Karpas-422 (cell line): ENCODE measurements at regions not wholly inside any gene's neighbourhood (a gene's known extent, or its start where the extent isn't known, plus 50 kb on each side); places are given as distances from the start of the nearest gene placed in this dataset.
"Not testable (repeated sequence)": the region's sequence is repeated elsewhere in the genome, so short reads cannot be mapped to it uniquely, and the experiment has no call there.

ENCODE experiments used
- DNase-seq: peaks from one replicate; pipeline ENCODE4 v3.0.0-alpha.2; 2015
- H2AFZ ChIP-seq: fragments of 200-600 bp; sonication (generic); 2 replicates; pipeline ENCODE4 v1.6.1; 2014; ENCODE audit warnings: antibody characterized with exemption, low read length, mixed read lengths
- H3K27ac ChIP-seq: fragments of 200-600 bp; sonication (generic); 2 replicates; pipeline ENCODE4 v1.5.1; 2014; ENCODE audit warnings: mild to moderate bottlenecking, low read length, moderate library complexity
- H3K27me3 ChIP-seq: fragments of 200-600 bp; sonication (generic); 2 replicates; pipeline ENCODE4 v1.6.1; 2014; ENCODE audit warnings: low read length, mixed read lengths
- H3K36me3 ChIP-seq: fragments of 200-600 bp; sonication (generic); 2 replicates; pipeline ENCODE4 v1.6.1; 2014; ENCODE audit warnings: low read length, mixed read lengths; ENCODE audit not compliant: insufficient read depth
- H3K4me1 ChIP-seq: fragments of 200-600 bp; sonication (generic); 2 replicates; pipeline ENCODE4 v1.6.1; 2014; ENCODE audit warnings: mild to moderate bottlenecking, low read length, mixed read lengths
- H3K4me2 ChIP-seq: fragments of 200-600 bp; sonication (generic); 2 replicates; pipeline ENCODE4 v1.6.1; 2014; ENCODE audit warnings: low read length, low read depth, mild to moderate bottlenecking; ENCODE audit not compliant: poor library complexity, severe bottlenecking
- H3K4me3 ChIP-seq: fragments of 200-600 bp; sonication (generic); 2 replicates; pipeline ENCODE4 v1.5.1; 2014; ENCODE audit warnings: mild to moderate bottlenecking, antibody characterized with exemption, low read length, mixed read lengths
- H3K79me2 ChIP-seq: fragments of 200-600 bp; sonication (generic); 2 replicates; pipeline ENCODE4 v1.6.1; 2014; ENCODE audit warnings: mild to moderate bottlenecking, low read length, mixed read lengths
- H3K9ac ChIP-seq: fragments of 200-600 bp; sonication (generic); 2 replicates; pipeline ENCODE4 v1.6.0; 2014; ENCODE audit warnings: low read length
- H3K9me2 ChIP-seq: fragments of 200-600 bp; sonication (generic), shearing (Covaris generic); replicated peaks from 2 replicates; pipeline ENCODE4 v1.6.0; 2014; ENCODE audit warnings: mild to moderate bottlenecking, low read length, moderate library complexity; ENCODE audit not compliant: insufficient read depth
- H3K9me3 ChIP-seq: fragments of 300-700, 200-600 bp; sonication (generic); 2 replicates; pipeline ENCODE4 v1.6.1; 2014; ENCODE audit warnings: low read length, mixed read lengths
- H4K20me1 ChIP-seq: fragments of 200-600 bp; sonication (generic); 2 replicates; pipeline ENCODE4 v1.6.1; 2014; ENCODE audit warnings: mild to moderate bottlenecking, antibody characterized with exemption, low read length, low read depth; ENCODE audit not compliant: insufficient read depth

GRCh38 chr20:53809217-53809616, 215.6 kb upstream of the ZNF217 start:
- no peak overlapping the region for H3K4me3 ChIP-seq
- H3K4me2 ChIP-seq, result no peak overlapping the region
- no peak overlapping the region for H3K27ac ChIP-seq
- no peaks in the 10 kb centered on the region for H3K27me3 ChIP-seq
- H4K20me1 ChIP-seq, result no peaks in the 10 kb centered on the region
- H3K9me2 ChIP-seq, result no peaks in the 10 kb centered on the region
- DNase-seq, result no peak
- no peak overlapping the region for H3K9ac ChIP-seq
- no peaks in the 10 kb centered on the region; the same call in 1 of the 2 replicates for H3K9me3 ChIP-seq
- no peaks in the 10 kb centered on the region for H3K36me3 ChIP-seq
- no peak overlapping the region for H2AFZ ChIP-seq
- no peaks in the 10 kb centered on the region for H3K79me2 ChIP-seq
- H3K4me1 ChIP-seq, result no peaks in the 10 kb centered on the region

DNA sequence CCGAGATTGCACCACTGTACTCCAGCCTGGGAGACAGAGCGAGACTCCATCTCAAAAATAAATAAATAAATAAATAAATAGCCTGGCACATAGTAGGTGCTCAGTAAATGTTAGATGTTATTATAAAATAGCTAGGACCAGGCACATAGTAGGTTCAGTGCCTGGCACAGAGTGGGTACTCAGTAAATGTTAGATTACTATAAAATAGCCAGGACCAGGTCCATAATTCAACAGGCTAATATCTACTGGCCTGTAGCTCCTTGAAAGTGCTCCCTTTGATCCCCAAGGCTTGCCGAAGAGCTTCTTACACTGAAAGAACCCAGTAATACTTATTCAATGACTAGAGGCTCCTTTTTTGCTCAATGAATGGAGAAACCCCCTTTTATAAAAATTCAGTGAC, 215.1 kb upstream of the ZNF217 start:
- Histone ChIP-seq H4K20me1 (no peaks in the 10 kb centered on the region), H3K4me1 (no peaks in the 10 kb centered on the region), H3K9ac (no peak overlapping the region), H3K27ac (no peak overlapping the region), H3K79me2 (no peaks in the 10 kb centered on the region), H3K9me2 (no peaks in the 10 kb centered on the region), H2AFZ (no peak overlapping the region), H3K27me3 (no peaks in the 10 kb centered on the region), H3K36me3 (no peaks in the 10 kb centered on the region), H3K9me3 (no peaks in the 10 kb centered on the region; the same call in 1 of the 2 replicates), H3K4me2 (no peak overlapping the region), H3K4me3 (no peak overlapping the region)
- DNase-seq, result no peak

GRCh38 chr20:53808302-53808701, 214.7 kb upstream of the ZNF217 start:
- H3K27me3 ChIP-seq, H3K9me2 ChIP-seq, H3K79me2 ChIP-seq, H3K4me1 ChIP-seq, H3K4me3 ChIP-seq, H4K20me1 ChIP-seq, H3K9ac ChIP-seq, H3K36me3 ChIP-seq, H3K27ac ChIP-seq, H2AFZ ChIP-seq, H3K9me3 ChIP-seq, H3K4me2 ChIP-seq, DNase-seq: not testable (repeated sequence)

DNA sequence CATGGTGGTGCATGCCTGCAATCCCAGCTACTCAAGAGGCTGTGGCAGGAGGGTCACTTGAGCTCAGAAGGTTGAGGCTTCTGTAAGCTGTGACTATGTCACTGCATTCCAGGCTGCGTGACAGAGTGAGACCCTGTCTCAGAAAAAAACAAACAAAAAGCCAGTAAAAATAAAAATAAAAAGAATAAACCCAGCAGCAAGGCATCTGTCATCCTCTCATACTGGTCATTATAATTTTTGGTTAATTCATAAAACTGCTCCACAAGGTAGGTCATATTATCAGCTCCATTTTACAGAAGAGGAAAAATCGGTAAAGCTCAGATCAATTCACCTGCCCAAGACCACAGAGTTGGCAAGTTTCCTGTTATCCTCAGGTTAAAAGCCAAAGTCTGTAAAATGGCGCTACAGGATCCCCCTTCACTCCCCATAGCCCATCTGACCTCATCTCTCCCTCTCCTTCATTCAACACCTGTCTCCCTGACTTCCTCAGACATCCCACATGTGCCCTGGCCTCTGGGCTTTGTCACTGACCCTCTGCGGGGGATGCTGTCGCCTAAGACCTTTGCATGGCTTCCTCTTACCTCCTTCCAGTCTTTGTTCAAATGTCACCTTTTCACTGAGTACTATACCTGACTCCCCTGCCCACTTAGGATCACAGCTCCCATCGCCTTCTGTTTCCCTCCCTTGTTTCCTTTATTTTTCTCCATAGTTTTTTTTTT, 213.2 kb upstream of the ZNF217 start:
- Histone ChIP-seq H3K4me2 (no peak overlapping the region), H3K9ac (no peak overlapping the region), H3K27me3 (no peaks in the 10 kb centered on the region), H3K4me1 (no peaks in the 10 kb centered on the region), H2AFZ (no peak overlapping the region), H3K36me3 (no peaks in the 10 kb centered on the region), H3K27ac (no peak overlapping the region), H3K9me2 (no peaks in the 10 kb centered on the region), H4K20me1 (no peaks in the 10 kb centered on the region), H3K4me3 (no peak overlapping the region), H3K79me2 (no peaks in the 10 kb centered on the region), H3K9me3 (no peaks in the 10 kb centered on the region; the same call in 1 of the 2 replicates)
- no peak for DNase-seq

- DNase-seq, result no peak
- no peaks in the 10 kb centered on the region for H4K20me1 ChIP-seq
- no peaks in the 10 kb centered on the region for H3K36me3 ChIP-seq
- H3K9ac ChIP-seq, result no peak overlapping the region
- H3K4me1 ChIP-seq, result no peaks in the 10 kb centered on the region
- H3K27ac ChIP-seq, result no peak overlapping the region
- H3K9me2 ChIP-seq, result no peaks in the 10 kb centered on the region
- H3K79me2 ChIP-seq, result no peaks in the 10 kb centered on the region
- H3K4me3 ChIP-seq, result no peak overlapping the region
- no peaks in the 10 kb centered on the region; the same call in 1 of the 2 replicates for H3K9me3 ChIP-seq
- H3K27me3 ChIP-seq, result no peaks in the 10 kb centered on the region
- no peak overlapping the region for H2AFZ ChIP-seq
- H3K4me2 ChIP-seq, result no peak overlapping the region
Measured at GRCh38 chr20:53805895-53806384, 212.3 kb upstream of the ZNF217 start.

GRCh38 chr20:53804920-53805894, 211.6 kb upstream of the ZNF217 start:
- Histone ChIP-seq H3K9ac (no peak overlapping the region), H2AFZ (no peak overlapping the region), H3K27ac (no peak overlapping the region), H3K36me3 (no peaks in the 10 kb centered on the region), H3K4me3 (no peak overlapping the region), H3K4me1 (no peaks in the 10 kb centered on the region), H3K9me3 (peaks cover 3% of the 10 kb centered on the region; the same call in 1 of the 2 replicates), H3K27me3 (no peaks in the 10 kb centered on the region), H3K9me2 (no peaks in the 10 kb centered on the region), H3K79me2 (no peaks in the 10 kb centered on the region), H3K4me2 (no peak overlapping the region), H4K20me1 (no peaks in the 10 kb centered on the region)
- DNase-seq, result no peak

DNA sequence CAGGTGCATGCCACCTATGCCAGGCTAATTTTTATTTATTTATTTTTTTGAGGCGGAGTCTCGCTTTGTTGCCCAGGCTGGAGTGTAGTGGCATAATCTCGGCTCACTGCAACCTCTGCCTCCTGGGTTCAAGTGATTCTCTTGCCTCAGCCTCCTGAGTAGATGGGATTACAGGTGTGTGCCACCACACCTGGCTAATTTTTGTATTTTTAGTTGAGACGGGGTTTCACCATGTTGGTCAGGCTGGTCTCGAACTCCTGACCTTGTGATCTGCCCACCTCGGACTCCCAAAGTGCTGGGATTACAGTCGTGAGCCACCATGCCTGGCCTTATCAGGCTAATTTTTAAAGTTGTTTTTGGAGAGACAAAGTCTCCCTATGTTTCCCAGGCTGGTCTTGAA, 210.7 kb upstream of the ZNF217 start:
- DNase-seq, H3K27ac ChIP-seq, H3K4me3 ChIP-seq, H4K20me1 ChIP-seq, H3K4me2 ChIP-seq, H3K27me3 ChIP-seq, H2AFZ ChIP-seq, H3K9me3 ChIP-seq, H3K9me2 ChIP-seq, H3K36me3 ChIP-seq, H3K4me1 ChIP-seq, H3K79me2 ChIP-seq, H3K9ac ChIP-seq: not testable (repeated sequence)

DNA sequence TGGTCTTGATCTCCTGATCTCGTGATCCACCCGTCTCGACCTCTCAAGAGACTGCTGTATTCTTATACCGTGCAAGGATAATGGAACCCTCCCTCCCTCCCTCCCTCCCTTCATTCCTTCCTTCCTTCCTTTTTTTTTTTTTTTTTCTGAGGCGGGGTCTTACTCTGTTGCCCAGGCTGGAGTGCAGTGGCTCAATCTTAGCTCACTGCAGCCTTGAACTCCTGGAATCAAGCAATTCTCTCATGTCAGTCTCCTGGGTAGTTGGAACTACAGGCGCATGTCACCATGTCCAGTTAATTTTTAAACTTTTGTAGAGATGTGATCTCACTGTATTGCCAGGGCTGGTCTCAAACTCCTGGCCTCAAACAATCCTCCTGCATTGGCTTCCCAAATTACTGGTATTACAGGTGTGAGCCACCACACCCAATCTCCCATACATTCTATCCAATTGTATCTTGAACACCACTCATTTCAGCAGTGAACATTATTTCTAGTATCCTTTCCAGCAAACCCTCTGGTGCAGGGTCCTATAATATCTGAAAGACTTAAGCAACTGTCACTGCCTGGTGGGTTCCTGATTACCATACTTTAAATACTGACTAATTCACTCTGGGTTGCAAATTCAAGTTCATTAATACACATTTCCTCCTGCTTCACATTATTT, 210.0 kb upstream of the ZNF217 start:
- no peaks in the 10 kb centered on the region for H3K36me3 ChIP-seq
- H3K27ac ChIP-seq, result no peak overlapping the region
- no peak overlapping the region for H2AFZ ChIP-seq
- no peaks in the 10 kb centered on the region for H4K20me1 ChIP-seq
- H3K9me2 ChIP-seq, result no peaks in the 10 kb centered on the region
- H3K4me2 ChIP-seq, result no peak overlapping the region
- no peaks in the 10 kb centered on the region for H3K4me1 ChIP-seq
- no peak overlapping the region for H3K4me3 ChIP-seq
- H3K9ac ChIP-seq, result no peak overlapping the region
- no peaks in the 10 kb centered on the region for H3K79me2 ChIP-seq
- no peak for DNase-seq
- no peaks in the 10 kb centered on the region for H3K27me3 ChIP-seq
- H3K9me3 ChIP-seq, result peaks cover 5% of the 10 kb centered on the region; the same call in 1 of the 2 replicates
